ENCODE measurements at regions not wholly inside any gene's neighbourhood (a gene's known extent, or its start where the extent isn't known, plus 50 kb on each side); places are given as distances from the start of the nearest gene placed in this dataset.
A peak's percentile ranks its signal among the peaks of the same experiment; 100 is the strongest.
"Not testable (repeated sequence)": the region's sequence is repeated elsewhere in the genome, so short reads cannot be mapped to it uniquely, and the experiment has no call there.

DNA sequence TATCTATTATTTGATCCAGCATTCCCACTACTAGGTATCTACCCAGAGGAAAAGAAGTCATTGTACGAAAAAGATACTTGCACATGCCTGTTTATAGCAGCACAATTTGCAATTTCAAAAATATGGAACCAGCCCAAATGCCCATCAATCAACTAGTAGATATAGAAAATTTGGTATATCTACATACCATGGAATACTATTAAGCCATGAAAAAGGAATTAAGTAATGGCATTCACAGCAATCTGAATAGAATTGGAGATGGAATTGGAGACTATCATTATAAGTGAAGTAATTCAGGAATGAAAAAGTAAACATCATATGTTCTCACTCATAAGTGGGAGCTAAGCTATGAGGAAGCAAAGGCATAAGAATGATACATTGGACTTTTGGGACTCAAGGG is 177.2 kb upstream of the TAS2R1 start:
- H3K27ac ChIP-seq (ENCODE audit: extremely low read depth, low read depth, low read length); CTCF ChIA-PET; H3K9me3 ChIP-seq (ENCODE audit: control insufficient read depth, insufficient read depth, low read depth, low read length); POLR2A ChIA-PET; H3K4me1 ChIP-seq (ENCODE audit: control insufficient read depth, insufficient read depth, low read length); H3K36me3 ChIP-seq (ENCODE audit: control insufficient read depth in 2 of 2, insufficient read depth in 1 of 2, low read length in 2 of 2); H3K4me3 ChIP-seq (ENCODE audit: low read depth, low read length): not testable (repeated sequence)
- TF ChIP-seq, protein P1, sequence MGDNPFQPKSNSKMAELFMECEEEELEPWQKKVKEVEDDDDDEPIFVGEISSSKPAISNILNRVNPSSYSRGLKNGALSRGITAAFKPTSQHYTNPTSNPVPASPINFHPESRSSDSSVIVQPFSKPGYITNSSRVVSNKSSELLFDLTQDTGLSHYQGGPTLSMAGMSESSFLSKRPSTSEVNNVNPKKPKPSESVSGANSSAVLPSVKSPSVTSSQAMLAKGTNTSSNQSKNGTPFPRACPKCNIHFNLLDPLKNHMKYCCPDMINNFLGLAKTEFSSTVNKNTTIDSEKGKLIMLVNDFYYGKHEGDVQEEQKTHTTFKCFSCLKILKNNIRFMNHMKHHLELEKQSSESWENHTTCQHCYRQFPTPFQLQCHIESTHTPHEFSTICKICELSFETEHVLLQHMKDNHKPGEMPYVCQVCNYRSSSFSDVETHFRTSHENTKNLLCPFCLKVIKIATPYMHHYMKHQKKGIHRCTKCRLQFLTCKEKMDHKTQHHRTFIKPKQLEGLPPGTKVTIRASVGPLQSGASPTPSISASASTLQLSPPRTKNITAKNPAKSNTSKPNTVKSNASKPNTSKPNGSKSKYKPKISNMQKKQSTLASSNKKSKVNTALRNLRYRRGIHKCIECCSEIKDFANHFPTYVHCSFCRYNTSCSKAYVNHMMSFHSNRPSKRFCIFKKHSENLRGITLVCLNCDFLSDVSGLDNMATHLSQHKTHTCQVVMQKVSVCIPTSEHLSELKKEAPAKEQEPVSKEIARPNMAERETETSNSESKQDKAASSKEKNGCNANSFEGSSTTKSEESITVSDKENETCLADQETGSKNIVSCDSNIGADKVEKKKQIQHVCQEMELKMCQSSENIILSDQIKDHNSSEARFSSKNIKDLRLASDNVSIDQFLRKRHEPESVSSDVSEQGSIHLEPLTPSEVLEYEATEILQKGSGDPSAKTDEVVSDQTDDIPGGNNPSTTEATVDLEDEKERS (tag by site-specific recombination; IDR thresholded peaks at IDR 0.05): 0 out of 2 replicates have a peak, but pooled peaks have one; percentile 15
- TF ChIP-seq ZNF146 (tag by site-specific recombination; IDR thresholded peaks at IDR 0.05): peak; percentile 86

DNA sequence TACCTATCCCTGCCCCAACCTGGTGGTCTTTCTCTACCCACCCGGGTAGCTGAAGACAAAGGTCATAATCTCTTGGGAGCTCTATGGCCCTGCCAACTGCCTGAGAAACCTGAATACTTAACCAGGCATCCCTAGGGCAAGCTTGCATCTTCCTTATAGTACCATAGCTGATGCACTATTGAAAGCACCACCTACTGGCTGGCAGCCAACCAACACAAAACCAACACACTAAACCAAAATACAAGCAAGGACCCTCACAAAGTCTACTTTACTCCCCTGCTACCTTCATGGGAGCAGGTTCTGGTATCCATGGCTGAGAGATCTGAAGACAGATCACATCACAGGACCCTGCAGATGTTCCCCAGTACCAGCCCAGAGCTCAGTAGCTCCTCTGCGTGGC is 171.8 kb upstream of the TAS2R1 start:
- ChIA-PET POLR2A (interaction anchor here (0.6 kb wide), 1 partner anchor 667 kb away, joined by 3 read pairs; no protein-coding TSS in a partner anchor), CTCF (no interaction called here)
- TF ChIP-seq, protein P1 (tag by site-specific recombination; IDR thresholded peaks at IDR 0.05): no peak
- TF ChIP-seq PRDM1 (tag by site-specific recombination; IDR thresholded peaks at IDR 0.05) (no peak), ZNF132 (tag by site-specific recombination; IDR thresholded peaks at IDR 0.05; ENCODE audit: borderline replicate concordance) (no peak), GLIS2 (tag by site-specific recombination; IDR thresholded peaks at IDR 0.05) (no peak), TRIM28 (IDR thresholded peaks at IDR 0.05; ENCODE audit: borderline replicate concordance, low read length) (no peak)
- TF ChIP-seq, protein P2, sequence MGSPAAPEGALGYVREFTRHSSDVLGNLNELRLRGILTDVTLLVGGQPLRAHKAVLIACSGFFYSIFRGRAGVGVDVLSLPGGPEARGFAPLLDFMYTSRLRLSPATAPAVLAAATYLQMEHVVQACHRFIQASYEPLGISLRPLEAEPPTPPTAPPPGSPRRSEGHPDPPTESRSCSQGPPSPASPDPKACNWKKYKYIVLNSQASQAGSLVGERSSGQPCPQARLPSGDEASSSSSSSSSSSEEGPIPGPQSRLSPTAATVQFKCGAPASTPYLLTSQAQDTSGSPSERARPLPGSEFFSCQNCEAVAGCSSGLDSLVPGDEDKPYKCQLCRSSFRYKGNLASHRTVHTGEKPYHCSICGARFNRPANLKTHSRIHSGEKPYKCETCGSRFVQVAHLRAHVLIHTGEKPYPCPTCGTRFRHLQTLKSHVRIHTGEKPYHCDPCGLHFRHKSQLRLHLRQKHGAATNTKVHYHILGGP (tag by site-specific recombination; IDR thresholded peaks at IDR 0.05): no peak
- Histone ChIP-seq H3K36me3 (ENCODE audit: control insufficient read depth in 2 of 2, insufficient read depth in 1 of 2, low read length in 2 of 2) (no peaks in the 10 kb centered on the region), H3K27ac (ENCODE audit: extremely low read depth, low read depth, low read length) (no peak overlapping the region), H3K4me3 (ENCODE audit: low read depth, low read length) (no peak overlapping the region), H3K4me1 (ENCODE audit: control insufficient read depth, insufficient read depth, low read length) (no peaks in the 10 kb centered on the region), H3K9me3 (ENCODE audit: control insufficient read depth, insufficient read depth, low read depth, low read length) (no peaks in the 10 kb centered on the region)

DNA sequence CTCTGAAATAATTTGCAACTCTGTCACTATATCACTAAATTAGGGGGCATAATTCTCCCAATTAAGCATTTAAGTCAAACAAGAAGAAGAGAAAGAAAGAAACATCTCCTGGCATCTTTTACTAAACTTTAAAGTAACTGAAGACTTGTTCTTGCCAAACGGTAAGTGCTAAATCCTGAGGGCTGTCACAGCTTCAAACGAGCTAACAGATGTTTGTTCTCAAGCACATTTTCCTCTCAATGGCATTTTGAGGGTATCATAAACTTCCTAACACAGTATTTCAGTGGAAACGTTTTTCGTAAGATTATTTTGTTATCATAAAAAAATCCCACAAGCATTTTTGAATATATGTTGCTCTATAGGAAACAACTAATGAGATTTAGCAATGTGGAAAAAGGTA is 169.5 kb upstream of the TAS2R1 start:
- Histone ChIP-seq H3K27ac (ENCODE audit: extremely low read depth, low read depth, low read length) (no peak overlapping the region), H3K9me3 (ENCODE audit: control insufficient read depth, insufficient read depth, low read depth, low read length) (no peaks in the 10 kb centered on the region), H3K36me3 (ENCODE audit: control insufficient read depth in 2 of 2, insufficient read depth in 1 of 2, low read length in 2 of 2) (no peaks in the 10 kb centered on the region), H3K4me3 (ENCODE audit: low read depth, low read length) (no peak overlapping the region), H3K4me1 (ENCODE audit: control insufficient read depth, insufficient read depth, low read length) (no peaks in the 10 kb centered on the region)
- CTCF ChIA-PET: interaction anchor here (1.2 kb wide), 1 partner anchor 25 kb away, joined by 4 read pairs; no protein-coding TSS in a partner anchor
- POLR2A ChIA-PET: no interaction called here
- TF ChIP-seq GLI4 (tag by site-specific recombination; IDR thresholded peaks at IDR 0.05) (no peak), ZNF121 (tag by site-specific recombination; IDR thresholded peaks at IDR 0.05) (no peak), ZNF530 (tag by site-specific recombination; IDR thresholded peaks at IDR 0.05; ENCODE audit: low read depth) (no peak), ZNF560 (tag by site-specific recombination; IDR thresholded peaks at IDR 0.05; ENCODE audit: borderline replicate concordance) (no peak), ZBTB20 (tag by site-specific recombination; IDR thresholded peaks at IDR 0.05) (no peak)
- TF ChIP-seq, protein P3, sequence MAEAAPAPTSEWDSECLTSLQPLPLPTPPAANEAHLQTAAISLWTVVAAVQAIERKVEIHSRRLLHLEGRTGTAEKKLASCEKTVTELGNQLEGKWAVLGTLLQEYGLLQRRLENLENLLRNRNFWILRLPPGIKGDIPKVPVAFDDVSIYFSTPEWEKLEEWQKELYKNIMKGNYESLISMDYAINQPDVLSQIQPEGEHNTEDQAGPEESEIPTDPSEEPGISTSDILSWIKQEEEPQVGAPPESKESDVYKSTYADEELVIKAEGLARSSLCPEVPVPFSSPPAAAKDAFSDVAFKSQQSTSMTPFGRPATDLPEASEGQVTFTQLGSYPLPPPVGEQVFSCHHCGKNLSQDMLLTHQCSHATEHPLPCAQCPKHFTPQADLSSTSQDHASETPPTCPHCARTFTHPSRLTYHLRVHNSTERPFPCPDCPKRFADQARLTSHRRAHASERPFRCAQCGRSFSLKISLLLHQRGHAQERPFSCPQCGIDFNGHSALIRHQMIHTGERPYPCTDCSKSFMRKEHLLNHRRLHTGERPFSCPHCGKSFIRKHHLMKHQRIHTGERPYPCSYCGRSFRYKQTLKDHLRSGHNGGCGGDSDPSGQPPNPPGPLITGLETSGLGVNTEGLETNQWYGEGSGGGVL (tag by site-specific recombination; IDR thresholded peaks at IDR 0.05): no peak
- TF ChIP-seq, protein P4, sequence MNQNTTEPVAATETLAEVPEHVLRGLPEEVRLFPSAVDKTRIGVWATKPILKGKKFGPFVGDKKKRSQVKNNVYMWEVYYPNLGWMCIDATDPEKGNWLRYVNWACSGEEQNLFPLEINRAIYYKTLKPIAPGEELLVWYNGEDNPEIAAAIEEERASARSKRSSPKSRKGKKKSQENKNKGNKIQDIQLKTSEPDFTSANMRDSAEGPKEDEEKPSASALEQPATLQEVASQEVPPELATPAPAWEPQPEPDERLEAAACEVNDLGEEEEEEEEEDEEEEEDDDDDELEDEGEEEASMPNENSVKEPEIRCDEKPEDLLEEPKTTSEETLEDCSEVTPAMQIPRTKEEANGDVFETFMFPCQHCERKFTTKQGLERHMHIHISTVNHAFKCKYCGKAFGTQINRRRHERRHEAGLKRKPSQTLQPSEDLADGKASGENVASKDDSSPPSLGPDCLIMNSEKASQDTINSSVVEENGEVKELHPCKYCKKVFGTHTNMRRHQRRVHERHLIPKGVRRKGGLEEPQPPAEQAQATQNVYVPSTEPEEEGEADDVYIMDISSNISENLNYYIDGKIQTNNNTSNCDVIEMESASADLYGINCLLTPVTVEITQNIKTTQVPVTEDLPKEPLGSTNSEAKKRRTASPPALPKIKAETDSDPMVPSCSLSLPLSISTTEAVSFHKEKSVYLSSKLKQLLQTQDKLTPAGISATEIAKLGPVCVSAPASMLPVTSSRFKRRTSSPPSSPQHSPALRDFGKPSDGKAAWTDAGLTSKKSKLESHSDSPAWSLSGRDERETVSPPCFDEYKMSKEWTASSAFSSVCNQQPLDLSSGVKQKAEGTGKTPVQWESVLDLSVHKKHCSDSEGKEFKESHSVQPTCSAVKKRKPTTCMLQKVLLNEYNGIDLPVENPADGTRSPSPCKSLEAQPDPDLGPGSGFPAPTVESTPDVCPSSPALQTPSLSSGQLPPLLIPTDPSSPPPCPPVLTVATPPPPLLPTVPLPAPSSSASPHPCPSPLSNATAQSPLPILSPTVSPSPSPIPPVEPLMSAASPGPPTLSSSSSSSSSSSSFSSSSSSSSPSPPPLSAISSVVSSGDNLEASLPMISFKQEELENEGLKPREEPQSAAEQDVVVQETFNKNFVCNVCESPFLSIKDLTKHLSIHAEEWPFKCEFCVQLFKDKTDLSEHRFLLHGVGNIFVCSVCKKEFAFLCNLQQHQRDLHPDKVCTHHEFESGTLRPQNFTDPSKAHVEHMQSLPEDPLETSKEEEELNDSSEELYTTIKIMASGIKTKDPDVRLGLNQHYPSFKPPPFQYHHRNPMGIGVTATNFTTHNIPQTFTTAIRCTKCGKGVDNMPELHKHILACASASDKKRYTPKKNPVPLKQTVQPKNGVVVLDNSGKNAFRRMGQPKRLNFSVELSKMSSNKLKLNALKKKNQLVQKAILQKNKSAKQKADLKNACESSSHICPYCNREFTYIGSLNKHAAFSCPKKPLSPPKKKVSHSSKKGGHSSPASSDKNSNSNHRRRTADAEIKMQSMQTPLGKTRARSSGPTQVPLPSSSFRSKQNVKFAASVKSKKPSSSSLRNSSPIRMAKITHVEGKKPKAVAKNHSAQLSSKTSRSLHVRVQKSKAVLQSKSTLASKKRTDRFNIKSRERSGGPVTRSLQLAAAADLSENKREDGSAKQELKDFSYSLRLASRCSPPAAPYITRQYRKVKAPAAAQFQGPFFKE (tag by site-specific recombination; IDR thresholded peaks at IDR 0.05; ENCODE audit: borderline replicate concordance): no peak

All from HEK293 (cell line).